ENCODE measurements at regions not wholly inside any gene's neighbourhood (a gene's known extent, or its start where the extent isn't known, plus 50 kb on each side); places are given as distances from the start of the nearest gene placed in this dataset.

- TF ChIP-seq CTCF (IDR thresholded peaks at IDR 0.05) (no peak), EP300 (IDR thresholded peaks at IDR 0.05) (no peak), POLR2A (IDR thresholded peaks at IDR 0.05) (no peak), POLR2AphosphoS5 (IDR thresholded peaks at IDR 0.05) (no peak)
Measured at GRCh38 chr12:46521145-46521544, 148.6 kb upstream of the SLC38A2 start.
